IMR-90 (cell line): ENCODE measurements at regions not wholly inside any gene's neighbourhood (a gene's known extent, or its start where the extent isn't known, plus 50 kb on each side); places are given as distances from the start of the nearest gene placed in this dataset.

Experiments
- BHLHE40 ChIP-seq: fragments of 150-350 bp; IDR thresholded peaks from 2 replicates; pipeline ENCODE4 v1.6.1; 2016; ENCODE audit warnings: mild to moderate bottlenecking, low read depth, low read length
- CTCF ChIP-seq: conservative IDR thresholded peaks from 2 replicates; pipeline ENCODE4 v1.5.1; 2012; ENCODE audit warnings: mild to moderate bottlenecking, low read depth, low read length, improper control_type of control experiment
- FOS ChIP-seq: fragments of 150-350 bp; IDR thresholded peaks from 2 replicates; pipeline ENCODE4 v1.6.1; 2016; ENCODE audit warnings: low read depth, low read length
- MAZ ChIP-seq: IDR thresholded peaks from 2 replicates; pipeline ENCODE4 v1.6.1; 2012; ENCODE audit warnings: low read depth, mild to moderate bottlenecking, low read length, improper control_type of control experiment, moderate library complexity, borderline replicate concordance
- MXI1 ChIP-seq: IDR thresholded peaks from 2 replicates; pipeline ENCODE4 v1.6.1; 2012; ENCODE audit warnings: low read depth, mild to moderate bottlenecking, low read length, moderate library complexity, borderline replicate concordance
- POLR2A ChIP-seq: IDR thresholded peaks from 2 replicates; pipeline ENCODE4 v1.6.1; 2012; ENCODE audit warnings: mild to moderate bottlenecking, low read depth, low read length
- RCOR1 ChIP-seq: IDR thresholded peaks from 2 replicates; pipeline ENCODE4 v1.6.1; 2012; ENCODE audit warnings: mild to moderate bottlenecking, low read length, improper control_type of control experiment; ENCODE audit not compliant: insufficient replicate concordance
- SMC3 ChIP-seq: fragments of 150-350 bp; IDR thresholded peaks from 2 replicates; pipeline ENCODE4 v1.6.1; 2016; ENCODE audit warnings: low read depth, mild to moderate bottlenecking, antibody characterized with exemption, low read length, moderate library complexity
- USF2 ChIP-seq: fragments of 150-350 bp; IDR thresholded peaks from 2 replicates; pipeline ENCODE4 v1.6.1; 2017; ENCODE audit warnings: mild to moderate bottlenecking, antibody characterized with exemption, low read length, low read depth

GRCh38 chr2:163248376-163249253 is 410.0 kb upstream of the KCNH7 start:
- TF ChIP-seq CTCF (no peak), MAZ (no peak), RCOR1 (no peak), MXI1 (no peak), POLR2A (no peak), SMC3 (no peak), FOS (no peak), BHLHE40 (no peak), USF2 (no peak)
